GM18858 (cell line): ENCODE measurements at regions not wholly inside any gene's neighbourhood (a gene's known extent, or its start where the extent isn't known, plus 50 kb on each side); places are given as distances from the start of the nearest gene placed in this dataset.

Experiments used
- ATAC-seq: cut with Tn5 transposase; IDR thresholded peaks from one replicate; pipeline ENCODE4 v1.9.1; 2021; ENCODE audit not compliant: unreplicated experiment

DNA sequence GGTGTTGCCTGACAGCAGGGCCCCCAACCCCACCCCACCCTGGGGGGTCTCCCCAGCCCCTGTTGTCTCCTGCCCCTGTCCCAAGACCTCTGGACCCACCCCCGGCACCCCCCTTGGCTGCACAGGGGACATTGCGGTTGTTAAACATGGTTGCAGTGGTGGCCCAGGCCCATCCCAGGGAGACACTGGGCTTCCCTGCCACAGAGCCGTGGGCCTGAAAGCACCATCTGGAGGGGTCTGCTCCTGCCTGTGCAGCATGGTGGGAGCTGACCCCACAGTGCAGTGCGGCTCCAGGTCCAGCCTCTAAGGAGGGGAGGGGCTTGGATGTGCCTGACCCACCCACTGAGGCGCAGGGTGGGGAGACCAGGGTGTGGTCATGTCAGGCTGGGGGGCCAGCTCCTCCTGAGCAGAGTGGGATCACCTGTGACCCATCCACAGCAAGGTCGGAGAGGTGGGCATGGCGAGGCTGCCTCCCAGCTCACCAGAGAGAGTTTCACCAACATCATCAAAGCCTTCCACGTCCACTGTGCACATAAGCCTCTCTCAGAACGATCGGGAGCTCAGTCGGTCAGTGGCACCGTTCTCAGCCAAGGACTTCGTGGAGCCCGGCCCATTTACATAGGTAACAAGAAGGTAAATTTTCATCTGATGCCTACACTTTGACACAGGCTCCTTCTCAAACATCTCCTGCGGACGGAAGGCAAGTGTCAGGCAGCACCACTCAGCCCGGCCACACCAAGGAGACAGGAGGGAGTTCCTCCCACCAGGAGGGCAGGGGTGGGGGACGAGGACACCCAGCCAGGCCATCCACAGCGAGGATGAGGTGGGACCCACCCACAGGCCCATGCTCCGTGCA lies 201.1 kb downstream of the BRD1 start:
- no peak for ATAC-seq

- no peak for ATAC-seq
Measured at GRCh38 chr22:49624421-49625177, 203.1 kb downstream of the BRD1 start.

DNA sequence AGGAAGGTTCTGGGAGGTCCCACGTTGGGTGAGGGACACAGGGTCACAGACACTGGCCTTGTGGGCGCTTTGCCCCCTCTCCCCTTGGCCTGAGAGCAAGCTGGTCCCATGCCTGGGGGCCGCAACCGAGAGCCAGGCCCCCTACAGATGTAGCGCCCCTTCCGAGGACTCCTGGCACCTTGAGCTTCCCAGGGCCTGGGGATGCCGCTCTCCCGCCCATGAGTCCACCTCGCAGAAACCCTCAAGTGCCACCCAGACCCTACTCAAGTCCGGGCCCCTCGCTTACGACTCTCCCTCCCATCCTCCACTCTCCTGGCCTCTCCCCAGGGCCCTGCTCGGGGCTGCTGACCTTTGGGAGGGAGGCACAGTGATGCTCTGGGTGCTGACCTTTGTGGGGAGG lies 204.0 kb downstream of the BRD1 start:
- ATAC-seq: no peak

- no peak for ATAC-seq
Measured at GRCh38 chr22:49623176-49623575, 204.5 kb downstream of the BRD1 start.

DNA sequence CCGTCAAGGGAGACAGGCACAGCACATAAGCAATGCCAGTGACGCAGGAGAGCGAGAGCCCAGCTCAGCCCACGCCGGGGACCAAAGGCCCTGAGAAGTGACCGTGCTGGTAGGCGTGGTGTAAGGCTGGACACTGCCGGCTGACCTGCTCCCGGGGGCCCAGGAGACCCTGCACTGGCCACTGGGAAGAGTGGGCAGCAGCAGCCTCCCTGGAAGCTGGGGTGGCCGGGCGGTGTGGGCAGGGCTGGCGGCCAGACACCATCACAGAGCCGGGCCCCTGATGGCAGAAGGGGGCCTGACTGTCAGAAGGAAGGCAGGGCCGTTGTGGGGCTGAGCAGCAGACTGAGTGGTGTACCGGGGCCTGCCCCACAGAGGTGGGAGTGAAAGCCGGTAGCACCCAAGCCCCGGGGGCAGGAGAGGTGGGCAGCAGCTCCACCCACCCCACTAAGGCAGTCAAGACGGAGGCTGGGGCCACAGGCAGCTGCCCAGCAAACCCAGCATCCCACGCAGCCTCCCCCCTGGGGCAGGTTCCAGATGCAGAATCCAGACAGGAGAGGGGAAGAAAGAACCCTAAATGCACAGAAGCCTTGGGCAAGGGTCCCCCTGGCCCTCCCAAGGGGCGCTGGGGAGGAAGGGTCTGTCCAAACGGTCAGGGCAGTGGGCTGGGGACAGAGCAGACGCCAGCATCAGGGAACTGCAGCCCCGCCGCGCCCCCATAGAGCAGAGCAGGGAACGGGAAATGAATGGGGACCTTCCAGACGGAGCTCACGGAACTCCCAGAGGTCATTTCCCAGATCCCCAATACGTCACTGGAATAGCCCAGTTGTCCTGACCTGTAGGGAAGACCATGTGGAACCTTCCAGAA lies 205.2 kb downstream of the BRD1 start:
- no peak for ATAC-seq

- no peak for ATAC-seq
Measured at GRCh38 chr22:49621601-49622210, 206.0 kb downstream of the BRD1 start.

GRCh38 chr22:49620666-49621065 lies 207.0 kb downstream of the BRD1 start:
- ATAC-seq: no peak

DNA sequence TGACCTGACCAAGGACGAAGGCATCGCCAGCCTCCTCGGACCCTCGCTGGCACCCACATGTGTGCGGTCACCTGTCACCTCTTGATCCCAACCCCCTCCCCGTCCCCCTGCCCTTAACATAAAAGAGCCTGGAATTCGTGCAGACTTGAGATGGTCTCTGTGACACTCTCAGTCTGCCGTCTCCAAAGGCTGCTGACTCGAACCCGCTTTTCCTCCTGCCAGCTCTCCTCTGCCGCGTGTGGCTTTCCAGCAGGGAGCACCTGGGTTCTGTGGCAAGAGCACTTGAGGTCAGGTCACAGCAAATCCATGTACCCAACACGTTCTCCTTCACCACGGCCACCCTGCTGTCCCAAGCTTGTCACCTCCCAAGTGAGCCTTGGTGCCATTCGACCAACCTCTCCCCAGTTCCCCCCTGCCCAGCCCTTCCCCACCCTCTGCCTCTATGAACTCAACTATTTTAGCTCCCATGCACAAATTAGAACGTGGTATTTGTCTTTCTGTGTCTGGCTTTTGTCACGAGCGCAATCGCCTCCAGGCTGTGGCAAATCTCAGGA lies 207.6 kb downstream of the BRD1 start:
- ATAC-seq: no peak

GRCh38 chr22:49619301-49619700 lies 208.4 kb downstream of the BRD1 start:
- ATAC-seq: no peak

- no peak for ATAC-seq
Measured at GRCh38 chr22:49618677-49618953, 209.1 kb downstream of the BRD1 start.

GRCh38 chr22:49617866-49618676 lies 209.6 kb downstream of the BRD1 start:
- ATAC-seq: no peak

GRCh38 chr22:49617264-49617663 lies 210.4 kb downstream of the BRD1 start:
- ATAC-seq: no peak

DNA sequence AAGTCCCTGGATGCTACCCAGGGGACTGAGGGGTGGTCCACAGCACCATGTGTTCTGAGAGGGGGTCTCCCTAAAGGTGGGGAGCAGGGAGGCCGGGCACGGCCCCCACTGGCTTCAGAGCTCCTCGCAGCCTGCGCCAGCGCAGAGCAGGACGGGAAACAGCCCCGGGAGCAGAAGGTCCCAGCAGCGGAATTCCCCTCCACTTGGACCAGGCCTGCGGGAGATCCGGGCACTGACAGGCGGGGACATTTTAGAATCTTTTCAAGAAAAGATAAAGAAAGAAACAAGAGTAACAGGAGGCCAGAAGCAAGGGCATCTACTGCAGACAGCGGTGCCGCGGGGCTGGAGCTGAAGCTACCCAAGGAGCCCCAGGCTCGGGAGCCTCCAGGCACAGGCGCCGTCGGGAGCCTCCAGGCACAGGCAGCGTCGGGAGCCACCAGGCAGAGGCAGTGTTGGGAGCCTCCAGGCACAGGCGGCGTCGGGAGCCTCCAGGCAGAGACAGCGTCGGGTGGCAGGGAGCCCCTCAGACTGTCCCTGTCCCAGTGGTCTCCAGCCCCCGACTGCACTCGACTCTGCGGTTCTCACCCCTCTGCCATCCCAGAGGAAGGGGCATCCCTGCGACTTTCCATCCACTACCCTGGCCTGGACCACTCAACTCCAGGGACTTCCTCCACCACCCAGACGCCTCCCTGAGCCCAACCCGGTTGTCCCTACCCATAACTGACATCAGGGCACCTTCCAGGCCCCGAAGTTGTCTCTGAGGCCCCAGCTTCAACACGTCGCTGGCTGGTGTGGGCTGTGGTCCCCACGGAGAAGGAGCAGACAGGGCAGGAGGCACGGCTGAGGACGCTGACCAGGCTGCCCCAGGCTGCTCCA lies 211.1 kb downstream of the BRD1 start:
- ATAC-seq: no peak

DNA sequence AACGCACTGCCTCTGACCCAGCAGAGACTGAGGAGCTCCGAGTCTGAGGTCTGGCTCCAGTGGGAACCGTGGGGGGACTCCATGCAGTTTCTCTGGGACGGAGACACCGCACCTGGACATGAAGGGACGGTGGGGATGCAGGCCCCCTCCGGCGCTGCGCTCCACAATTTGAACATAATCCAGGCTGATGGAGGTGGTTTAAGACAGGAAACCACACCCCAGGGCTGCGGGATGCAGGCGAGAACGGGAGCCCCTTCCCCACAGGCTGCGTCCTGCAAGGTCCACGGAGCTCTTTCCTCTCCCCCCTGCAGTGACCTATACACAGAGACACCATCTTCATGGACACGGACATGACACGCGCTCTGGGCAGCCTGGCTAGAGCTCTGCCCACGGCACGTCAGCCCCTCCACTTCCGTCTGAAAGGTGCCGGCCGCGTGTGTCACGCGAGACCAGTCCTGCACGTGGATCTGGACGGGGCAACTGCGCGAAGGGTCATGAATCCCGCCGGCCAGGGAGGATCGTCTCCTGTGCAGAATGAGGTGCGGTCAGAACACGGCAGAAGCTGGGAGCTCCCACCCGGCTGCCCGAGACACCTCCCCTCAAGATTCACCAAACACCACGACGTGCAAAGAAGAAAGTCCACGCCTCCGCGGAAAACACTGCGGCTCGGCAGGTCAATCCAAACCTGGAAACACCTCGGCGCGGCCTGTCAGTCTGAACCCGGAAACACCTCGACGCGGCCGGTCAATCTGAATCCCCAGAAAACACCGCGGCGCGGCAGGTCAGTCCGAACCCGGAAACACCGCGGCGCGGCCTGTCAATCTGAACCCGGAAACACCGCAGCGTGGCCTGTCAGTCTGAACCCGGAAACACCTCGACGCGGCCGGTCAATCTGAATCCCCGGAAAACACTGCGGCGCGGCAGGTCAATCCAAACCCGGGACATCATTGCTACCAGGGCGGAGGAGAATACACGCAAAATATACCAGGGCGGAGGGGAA lies 212.4 kb downstream of the BRD1 start:
- ATAC-seq: no peak

DNA sequence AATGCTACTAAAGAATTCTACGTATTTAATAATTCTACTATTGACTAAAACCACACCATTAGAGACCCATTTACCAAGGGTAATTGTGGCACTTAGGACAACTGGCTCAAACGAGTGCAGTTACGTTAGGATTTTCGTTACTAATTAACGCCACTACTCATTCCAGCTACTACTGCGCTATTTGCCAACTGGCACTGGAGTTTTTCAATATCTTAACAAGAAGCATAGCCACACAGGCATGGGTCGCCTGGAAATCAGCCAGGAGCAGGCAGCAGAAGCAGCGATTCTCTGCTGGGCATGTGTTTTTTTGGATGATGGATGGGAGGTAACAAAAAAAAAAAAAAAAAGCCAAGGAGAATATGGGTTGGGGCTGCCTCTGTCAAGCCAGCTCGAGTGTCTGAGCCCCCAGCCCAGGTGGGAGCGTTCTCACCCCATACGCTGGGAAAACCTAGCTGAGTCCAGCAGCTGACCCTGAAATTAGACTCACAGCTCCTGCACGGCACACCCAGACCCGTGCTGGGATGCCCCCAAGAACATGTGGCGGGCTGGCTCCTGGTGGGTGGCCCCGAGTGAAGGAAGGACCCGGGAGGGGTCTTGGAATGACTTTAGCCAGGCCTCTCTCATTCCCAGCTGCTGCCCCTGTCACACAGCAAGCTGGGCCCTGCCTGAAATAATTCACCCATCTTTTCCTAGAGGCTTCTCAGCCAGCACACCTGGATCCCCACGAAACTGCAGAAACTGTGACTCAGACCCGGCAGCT lies 214.0 kb downstream of the BRD1 start:
- ATAC-seq: no peak

- no peak for ATAC-seq
Measured at GRCh38 chr22:49613108-49613507, 214.6 kb downstream of the BRD1 start.

GRCh38 chr22:49609207-49609876 lies 218.3 kb downstream of the BRD1 start:
- no peak for ATAC-seq
